ENCODE measurements at regions not wholly inside any gene's neighbourhood (a gene's known extent, or its start where the extent isn't known, plus 50 kb on each side); places are given as distances from the start of the nearest gene placed in this dataset.
"Not testable (repeated sequence)": the region's sequence is repeated elsewhere in the genome, so short reads cannot be mapped to it uniquely, and the experiment has no call there.

DNA sequence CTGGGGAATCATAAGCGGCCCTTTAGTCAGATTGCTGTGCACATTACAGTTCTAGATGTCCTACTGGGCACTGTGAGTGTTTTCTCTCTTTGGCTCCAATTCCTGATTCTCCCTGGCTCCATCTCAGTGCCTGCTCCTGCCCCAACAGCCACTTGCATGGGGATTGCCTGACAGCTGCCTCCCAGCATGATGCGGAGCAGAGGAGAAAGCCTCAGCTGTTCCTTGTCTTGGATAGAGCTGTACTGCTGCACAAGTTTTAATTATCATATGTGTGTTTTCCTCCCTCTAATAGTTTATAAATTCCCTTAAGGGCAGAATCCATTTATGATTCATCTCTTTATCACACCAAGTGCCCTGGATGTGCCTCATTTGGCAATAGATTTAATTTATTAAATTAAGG lies 285.8 kb upstream of the COBL start:
- WGBS, 3 donors: 78 to 86% (median 82%) methylated on average over 2 of the region's 2 CpGs
- TF ChIP-seq EP300 (IDR thresholded peaks at IDR 0.05): no peak
- no peak for TF ChIP-seq POLR2A (IDR thresholded peaks at IDR 0.05)
- TF ChIP-seq, protein P1, sequence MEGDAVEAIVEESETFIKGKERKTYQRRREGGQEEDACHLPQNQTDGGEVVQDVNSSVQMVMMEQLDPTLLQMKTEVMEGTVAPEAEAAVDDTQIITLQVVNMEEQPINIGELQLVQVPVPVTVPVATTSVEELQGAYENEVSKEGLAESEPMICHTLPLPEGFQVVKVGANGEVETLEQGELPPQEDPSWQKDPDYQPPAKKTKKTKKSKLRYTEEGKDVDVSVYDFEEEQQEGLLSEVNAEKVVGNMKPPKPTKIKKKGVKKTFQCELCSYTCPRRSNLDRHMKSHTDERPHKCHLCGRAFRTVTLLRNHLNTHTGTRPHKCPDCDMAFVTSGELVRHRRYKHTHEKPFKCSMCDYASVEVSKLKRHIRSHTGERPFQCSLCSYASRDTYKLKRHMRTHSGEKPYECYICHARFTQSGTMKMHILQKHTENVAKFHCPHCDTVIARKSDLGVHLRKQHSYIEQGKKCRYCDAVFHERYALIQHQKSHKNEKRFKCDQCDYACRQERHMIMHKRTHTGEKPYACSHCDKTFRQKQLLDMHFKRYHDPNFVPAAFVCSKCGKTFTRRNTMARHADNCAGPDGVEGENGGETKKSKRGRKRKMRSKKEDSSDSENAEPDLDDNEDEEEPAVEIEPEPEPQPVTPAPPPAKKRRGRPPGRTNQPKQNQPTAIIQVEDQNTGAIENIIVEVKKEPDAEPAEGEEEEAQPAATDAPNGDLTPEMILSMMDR (IDR thresholded peaks at IDR 0.05): no peak

DNA sequence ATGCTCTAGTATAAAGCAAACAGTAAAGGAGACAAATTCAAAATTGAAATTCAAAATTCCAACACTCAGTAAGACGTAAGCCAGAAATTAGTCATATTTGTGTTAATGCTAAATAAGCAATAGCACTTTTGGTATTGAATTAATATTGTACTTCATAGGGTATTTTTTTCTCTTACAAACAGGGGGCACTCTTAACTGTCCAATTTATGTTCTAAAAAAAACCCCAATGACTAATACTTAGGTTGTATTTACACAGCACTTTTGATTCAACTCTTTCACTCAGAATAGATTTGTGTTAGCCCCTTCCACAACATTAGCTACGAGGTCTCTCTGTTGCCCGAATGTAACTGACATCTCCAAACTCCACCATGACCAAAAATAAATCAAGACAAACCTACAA lies 284.9 kb upstream of the COBL start:
- no peaks in the 10 kb centered on the region for H3K36me3 ChIP-seq
- no peak for TF ChIP-seq POLR2A (IDR thresholded peaks at IDR 0.05)
- no peak for TF ChIP-seq EP300 (IDR thresholded peaks at IDR 0.05)
- TF ChIP-seq, protein P1 (IDR thresholded peaks at IDR 0.05): no peak
- WGBS, 3 donors: 90 to 92% (median 90%) methylated on average over 3 of the region's 3 CpGs
- no peak for DNase-seq
- intact Hi-C loops (cut with DNase I): no loop called here
- no peaks in the 10 kb centered on the region for H3K9me3 ChIP-seq
- no peak overlapping the region for H3K4me3 ChIP-seq
- H3K4me1 ChIP-seq (ENCODE audit: insufficient read depth): no peaks in the 10 kb centered on the region
- no peak overlapping the region for H3K27ac ChIP-seq
- H3K27me3 ChIP-seq: no peaks in the 10 kb centered on the region

More for the DNA sequence above, 285.8 kb upstream of the COBL start:
- intact Hi-C loops (cut with DNase I): no loop called here
- Histone ChIP-seq H3K9me3 (no peaks in the 10 kb centered on the region), H3K4me3 (no peak overlapping the region), H3K27me3 (no peaks in the 10 kb centered on the region), H3K36me3 (no peaks in the 10 kb centered on the region), H3K27ac (no peak overlapping the region), H3K4me1 (ENCODE audit: insufficient read depth) (no peaks in the 10 kb centered on the region)
- DNase-seq: no peak

- H3K9me3 ChIP-seq; H3K4me3 ChIP-seq; DNase-seq; H3K4me1 ChIP-seq (ENCODE audit: insufficient read depth); H3K36me3 ChIP-seq; H3K27ac ChIP-seq; H3K27me3 ChIP-seq; intact Hi-C loops (cut with DNase I): not testable (repeated sequence)
- 80 to 91% (median 85%) methylated on average over 9 of the region's 9 CpGs for WGBS, 3 donors
Measured at GRCh38 chr7:51599935-51600334, 283.3 kb upstream of the COBL start.

- WGBS, 3 donors: 55 to 59% (median 57%) methylated on average over 2 of the region's 2 CpGs
- intact Hi-C loops (cut with DNase I): no loop called here
- no peak overlapping the region for H3K4me3 ChIP-seq
- no peaks in the 10 kb centered on the region for H3K9me3 ChIP-seq
- TF ChIP-seq POLR2A (IDR thresholded peaks at IDR 0.05): no peak
- no peak overlapping the region for H3K27ac ChIP-seq
- H3K27me3 ChIP-seq: no peaks in the 10 kb centered on the region
- H3K4me1 ChIP-seq (ENCODE audit: insufficient read depth): no peaks in the 10 kb centered on the region
- no peaks in the 10 kb centered on the region for H3K36me3 ChIP-seq
- DNase-seq: no peak
Measured at GRCh38 chr7:51593628-51594027, 277.0 kb upstream of the COBL start.

- Histone ChIP-seq H3K36me3 (no peaks in the 10 kb centered on the region), H3K4me1 (ENCODE audit: insufficient read depth) (peaks cover 1% of the 10 kb centered on the region), H3K4me3 (no peak overlapping the region), H3K27me3 (no peaks in the 10 kb centered on the region), H3K9me3 (no peaks in the 10 kb centered on the region), H3K27ac (no peak overlapping the region)
- WGBS, 3 donors: 56 to 79% (median 78%) methylated on average over 10 of the region's 10 CpGs
- no peak for TF ChIP-seq POLR2A (IDR thresholded peaks at IDR 0.05)
- no peak for TF ChIP-seq EP300 (IDR thresholded peaks at IDR 0.05)
- TF ChIP-seq, protein P1 (IDR thresholded peaks at IDR 0.05): no peak
- intact Hi-C loops (cut with DNase I): no loop called here
- no peak for DNase-seq
Measured at GRCh38 chr7:51592842-51593599, 276.4 kb upstream of the COBL start.
